ENCODE measurements at regions not wholly inside any gene's neighbourhood (a gene's known extent, or its start where the extent isn't known, plus 50 kb on each side); places are given as distances from the start of the nearest gene placed in this dataset.

DNA sequence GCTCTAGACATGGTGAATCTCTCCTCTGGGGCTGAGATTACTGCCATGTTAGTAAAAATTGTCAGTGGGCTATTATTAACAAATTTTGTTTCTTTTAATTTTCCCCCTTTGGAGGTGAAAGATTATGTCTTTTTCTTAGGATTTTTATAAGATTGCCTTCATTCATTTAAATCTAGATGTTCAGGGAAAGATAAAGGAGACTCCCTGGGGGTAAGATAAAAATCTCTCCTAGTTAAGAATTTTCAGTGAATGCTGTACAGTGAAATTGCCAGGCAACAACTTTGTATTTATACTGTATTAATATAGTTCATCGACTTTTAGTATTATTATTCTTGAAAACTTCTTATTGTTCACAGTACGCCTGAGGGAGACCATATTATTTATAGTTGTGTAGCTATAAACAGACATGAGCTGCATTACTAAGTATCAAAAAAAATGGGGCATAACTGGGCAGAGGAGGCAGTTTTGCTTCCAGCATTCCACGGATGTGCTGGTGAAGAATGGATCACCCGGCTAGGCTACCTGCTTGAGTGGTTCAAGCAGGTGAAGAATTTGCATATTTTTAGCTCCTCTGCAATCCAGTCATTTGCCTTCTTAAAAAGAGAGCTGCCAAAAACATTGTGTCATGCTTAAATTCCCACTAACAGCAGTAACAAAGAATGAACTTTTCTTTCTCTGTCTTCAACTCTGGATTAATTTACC lies 552.1 kb downstream of the DNAJB9 start:
- no peaks in the 10 kb centered on the region for H3K27me3 Mint-ChIP-seq (ENCODE audit: low read depth)
- H3K4me3 Mint-ChIP-seq, result no peak overlapping the region
- DNase-seq (ENCODE audit: low spot score in 2 of 2, unreplicated experiment in 2 of 2), result no peak
- TF ChIP-seq, protein P1, sequence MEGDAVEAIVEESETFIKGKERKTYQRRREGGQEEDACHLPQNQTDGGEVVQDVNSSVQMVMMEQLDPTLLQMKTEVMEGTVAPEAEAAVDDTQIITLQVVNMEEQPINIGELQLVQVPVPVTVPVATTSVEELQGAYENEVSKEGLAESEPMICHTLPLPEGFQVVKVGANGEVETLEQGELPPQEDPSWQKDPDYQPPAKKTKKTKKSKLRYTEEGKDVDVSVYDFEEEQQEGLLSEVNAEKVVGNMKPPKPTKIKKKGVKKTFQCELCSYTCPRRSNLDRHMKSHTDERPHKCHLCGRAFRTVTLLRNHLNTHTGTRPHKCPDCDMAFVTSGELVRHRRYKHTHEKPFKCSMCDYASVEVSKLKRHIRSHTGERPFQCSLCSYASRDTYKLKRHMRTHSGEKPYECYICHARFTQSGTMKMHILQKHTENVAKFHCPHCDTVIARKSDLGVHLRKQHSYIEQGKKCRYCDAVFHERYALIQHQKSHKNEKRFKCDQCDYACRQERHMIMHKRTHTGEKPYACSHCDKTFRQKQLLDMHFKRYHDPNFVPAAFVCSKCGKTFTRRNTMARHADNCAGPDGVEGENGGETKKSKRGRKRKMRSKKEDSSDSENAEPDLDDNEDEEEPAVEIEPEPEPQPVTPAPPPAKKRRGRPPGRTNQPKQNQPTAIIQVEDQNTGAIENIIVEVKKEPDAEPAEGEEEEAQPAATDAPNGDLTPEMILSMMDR (IDR thresholded peaks at IDR 0.05; ENCODE audit: unreplicated experiment), result no peak
- peaks cover 49% of the 10 kb centered on the region for H3K4me1 Mint-ChIP-seq
- no peaks in the 10 kb centered on the region for H3K9me3 Mint-ChIP-seq
- no peaks in the 10 kb centered on the region for H3K36me3 Mint-ChIP-seq
- H3K27ac Mint-ChIP-seq, result peak overlapping the region; percentile 2

DNA sequence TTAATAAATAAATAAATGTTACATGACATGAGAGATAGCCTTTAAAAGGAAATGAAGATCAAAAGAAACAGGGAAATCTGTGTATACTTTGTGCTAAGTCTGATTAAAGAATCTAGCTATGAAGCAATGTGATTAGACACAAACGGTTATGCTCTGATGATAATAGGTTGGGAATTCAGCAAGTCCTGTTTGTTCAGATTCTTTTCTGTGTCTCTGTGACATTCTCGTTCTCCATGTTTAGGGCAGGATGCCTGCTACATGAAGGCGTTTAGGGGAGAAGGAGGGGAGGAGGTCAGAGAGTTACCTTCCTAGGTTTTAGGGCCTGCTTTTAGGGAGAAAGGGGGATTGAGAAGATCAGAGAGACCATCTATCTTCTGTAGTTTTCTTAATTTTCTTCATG lies 555.3 kb downstream of the DNAJB9 start:
- TF ChIP-seq, protein P1 (IDR thresholded peaks at IDR 0.05; ENCODE audit: unreplicated experiment), result no peak
- peak overlapping the region; percentile 86 for H3K27ac Mint-ChIP-seq
- H3K27me3 Mint-ChIP-seq (ENCODE audit: low read depth), result no peaks in the 10 kb centered on the region
- no peaks in the 10 kb centered on the region for H3K36me3 Mint-ChIP-seq
- H3K4me1 Mint-ChIP-seq, result peaks cover 46% of the 10 kb centered on the region
- no peak overlapping the region for H3K4me3 Mint-ChIP-seq
- no peak for DNase-seq (ENCODE audit: low spot score in 2 of 2, unreplicated experiment in 2 of 2)
- H3K9me3 Mint-ChIP-seq, result no peaks in the 10 kb centered on the region

DNA sequence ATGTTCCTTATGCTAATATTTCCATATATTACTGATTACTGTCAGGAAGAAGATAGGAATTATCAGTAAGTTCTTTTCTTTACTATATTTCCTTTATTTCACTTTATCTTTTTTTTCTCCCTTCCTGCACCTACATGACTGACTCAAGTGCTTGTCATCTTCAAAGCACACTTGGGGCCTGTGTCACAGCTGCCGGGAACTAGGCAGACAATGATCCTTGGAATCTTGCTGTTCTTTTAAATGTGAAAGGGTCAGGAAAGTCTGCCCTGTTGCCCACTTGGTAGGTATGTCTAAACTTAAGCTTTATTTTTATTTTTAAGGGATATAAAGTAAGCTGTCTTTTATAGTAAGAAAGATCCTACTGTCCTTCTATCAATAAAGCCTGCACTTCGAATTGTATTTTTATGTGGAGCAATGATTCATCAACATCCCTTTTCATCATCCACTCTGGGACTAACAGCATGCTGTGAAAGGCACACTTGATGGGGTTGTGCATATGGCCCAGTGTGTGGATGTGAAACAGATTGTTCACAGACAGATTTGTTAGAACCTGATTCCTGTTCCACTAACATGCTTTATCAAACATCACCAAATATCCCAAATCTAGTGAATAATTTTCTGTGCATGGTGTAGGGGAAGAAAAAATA lies 556.9 kb downstream of the DNAJB9 start:
- TF ChIP-seq, protein P1 (IDR thresholded peaks at IDR 0.05; ENCODE audit: unreplicated experiment), result no peak
- H3K9me3 Mint-ChIP-seq, result no peaks in the 10 kb centered on the region
- no peak overlapping the region for H3K4me3 Mint-ChIP-seq
- peaks cover 38% of the 10 kb centered on the region for H3K4me1 Mint-ChIP-seq
- no peaks in the 10 kb centered on the region for H3K27me3 Mint-ChIP-seq (ENCODE audit: low read depth)
- H3K36me3 Mint-ChIP-seq, result no peaks in the 10 kb centered on the region
- H3K27ac Mint-ChIP-seq, result peak overlapping the region; percentile 70
- DNase-seq (ENCODE audit: low spot score in 2 of 2, unreplicated experiment in 2 of 2), result no peak

DNA sequence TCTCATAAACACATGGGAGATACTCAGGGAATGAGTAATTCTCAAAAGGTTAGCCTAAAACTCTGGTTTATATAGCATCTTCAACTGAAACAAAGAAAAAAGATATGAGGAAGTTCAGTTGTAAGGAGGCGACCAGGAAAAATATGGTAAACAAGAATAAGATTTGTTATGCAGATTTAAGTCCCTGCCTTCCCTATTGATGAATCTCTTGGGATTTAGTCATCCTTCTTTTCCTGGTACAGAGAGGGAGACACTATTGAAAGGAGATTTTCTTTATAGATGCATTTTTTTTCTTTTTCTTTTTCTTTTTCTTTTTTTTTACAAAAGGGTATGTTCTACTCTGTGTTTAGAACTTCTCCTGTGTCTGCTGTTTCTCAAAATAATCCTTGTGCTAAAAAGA lies 557.5 kb downstream of the DNAJB9 start:
- Mint-ChIP-seq H3K27me3 (ENCODE audit: low read depth) (no peaks in the 10 kb centered on the region), H3K27ac (no peak overlapping the region), H3K4me3 (no peak overlapping the region), H3K4me1 (peaks cover 32% of the 10 kb centered on the region), H3K9me3 (no peaks in the 10 kb centered on the region), H3K36me3 (no peaks in the 10 kb centered on the region)
- TF ChIP-seq, protein P1 (IDR thresholded peaks at IDR 0.05; ENCODE audit: unreplicated experiment), result no peak
- no peak for DNase-seq (ENCODE audit: low spot score in 2 of 2, unreplicated experiment in 2 of 2)

DNA sequence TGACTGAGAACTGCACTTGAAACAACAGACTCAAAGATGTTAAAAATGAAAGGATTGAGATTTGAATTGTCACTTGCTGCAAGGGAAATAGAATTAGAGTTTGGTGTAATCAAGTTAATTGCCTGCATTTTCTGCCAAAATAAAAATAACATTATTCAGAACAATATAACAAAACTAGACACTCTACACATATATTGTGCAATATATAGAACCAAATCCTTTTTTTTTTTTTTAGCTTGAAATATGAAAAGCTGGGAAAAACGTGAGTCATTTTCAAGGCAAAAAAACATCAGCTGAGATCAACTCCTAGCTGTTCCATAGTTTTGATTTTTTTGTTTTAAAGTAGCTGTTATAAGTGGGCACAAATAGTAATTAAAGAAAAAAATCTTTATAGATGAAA lies 561.5 kb downstream of the DNAJB9 start:
- Mint-ChIP-seq H3K36me3 (peaks cover 2% of the 10 kb centered on the region), H3K4me1 (peaks cover 6% of the 10 kb centered on the region), H3K27me3 (ENCODE audit: low read depth) (no peaks in the 10 kb centered on the region), H3K9me3 (peaks cover 22% of the 10 kb centered on the region), H3K27ac (no peak overlapping the region), H3K4me3 (no peak overlapping the region)
- TF ChIP-seq, protein P1 (IDR thresholded peaks at IDR 0.05; ENCODE audit: unreplicated experiment), result no peak
- no peak for DNase-seq (ENCODE audit: low spot score in 2 of 2, unreplicated experiment in 2 of 2)

Data from mesothelial cell of epicardium (in vitro differentiated cells).